NCI-H345 (cell line): ENCODE measurements at regions not wholly inside any gene's neighbourhood (a gene's known extent, or its start where the extent isn't known, plus 50 kb on each side); places are given as distances from the start of the nearest gene placed in this dataset.
"Not testable (repeated sequence)": the region's sequence is repeated elsewhere in the genome, so short reads cannot be mapped to it uniquely, and the experiment has no call there.

ENCODE experiments used
- DNase-seq: peaks from one replicate; lab custom pipeline; 2025; lab: John Stamatoyannopoulos, UW

- DNase-seq, result no peak
Observed at GRCh38 chr4:184281231-184282139, 63.8 kb upstream of the ENPP6 start.

DNA sequence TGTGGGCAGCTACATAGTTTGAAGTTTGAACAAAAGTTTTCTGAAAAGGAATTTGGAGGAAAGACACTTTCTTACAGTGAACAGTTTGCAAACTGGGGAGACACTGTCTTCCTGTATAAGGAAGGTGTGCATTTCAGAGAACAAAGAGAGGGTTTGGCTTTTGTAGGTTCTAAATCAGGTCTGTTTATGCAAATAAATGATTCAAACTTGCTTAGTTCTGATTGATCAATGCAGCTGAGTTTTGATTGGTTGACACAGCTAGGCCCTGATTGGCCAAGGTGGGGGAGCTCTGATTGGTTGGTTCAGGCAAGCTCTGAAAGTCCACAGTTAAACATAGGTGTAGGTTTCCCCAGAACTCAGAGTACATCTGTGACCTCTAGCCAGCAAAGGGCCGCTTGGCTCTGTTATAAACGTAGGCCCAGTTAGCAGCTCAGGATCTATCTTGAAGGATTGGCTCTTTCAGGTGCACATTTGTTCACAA lies 63.0 kb upstream of the ENPP6 start:
- DNase-seq, result no peak

GRCh38 chr4:184280137-184280536 lies 62.5 kb upstream of the ENPP6 start:
- DNase-seq, result no peak

- DNase-seq, result no peak
Observed at GRCh38 chr4:184279496-184280061, 61.9 kb upstream of the ENPP6 start.

GRCh38 chr4:184277769-184278168 lies 60.1 kb upstream of the ENPP6 start:
- DNase-seq, result not testable (repeated sequence)

- not testable (repeated sequence) for DNase-seq
Observed at GRCh38 chr4:184277010-184277409, 59.3 kb upstream of the ENPP6 start.

DNA sequence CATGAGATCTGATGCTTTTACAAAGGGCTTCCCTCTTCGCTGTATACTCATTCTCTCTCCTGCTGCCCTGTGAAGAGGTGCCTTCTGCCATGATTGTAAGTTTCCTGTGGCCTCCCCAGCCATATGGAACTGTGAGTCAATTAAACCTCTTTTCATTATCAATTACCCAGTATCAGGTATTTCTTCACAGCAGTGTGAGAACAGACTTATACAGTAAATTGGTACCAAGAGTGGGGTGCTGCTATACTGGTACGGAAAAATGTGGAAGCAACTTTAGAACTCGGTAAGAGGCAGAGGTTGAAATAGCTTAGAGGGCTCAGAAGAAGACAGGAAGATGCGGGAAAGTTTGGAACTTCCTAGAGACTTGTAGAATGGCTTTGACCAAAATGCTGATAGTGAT lies 58.7 kb upstream of the ENPP6 start:
- not testable (repeated sequence) for DNase-seq

GRCh38 chr4:184275766-184276165 lies 58.1 kb upstream of the ENPP6 start:
- no peak for DNase-seq

DNA sequence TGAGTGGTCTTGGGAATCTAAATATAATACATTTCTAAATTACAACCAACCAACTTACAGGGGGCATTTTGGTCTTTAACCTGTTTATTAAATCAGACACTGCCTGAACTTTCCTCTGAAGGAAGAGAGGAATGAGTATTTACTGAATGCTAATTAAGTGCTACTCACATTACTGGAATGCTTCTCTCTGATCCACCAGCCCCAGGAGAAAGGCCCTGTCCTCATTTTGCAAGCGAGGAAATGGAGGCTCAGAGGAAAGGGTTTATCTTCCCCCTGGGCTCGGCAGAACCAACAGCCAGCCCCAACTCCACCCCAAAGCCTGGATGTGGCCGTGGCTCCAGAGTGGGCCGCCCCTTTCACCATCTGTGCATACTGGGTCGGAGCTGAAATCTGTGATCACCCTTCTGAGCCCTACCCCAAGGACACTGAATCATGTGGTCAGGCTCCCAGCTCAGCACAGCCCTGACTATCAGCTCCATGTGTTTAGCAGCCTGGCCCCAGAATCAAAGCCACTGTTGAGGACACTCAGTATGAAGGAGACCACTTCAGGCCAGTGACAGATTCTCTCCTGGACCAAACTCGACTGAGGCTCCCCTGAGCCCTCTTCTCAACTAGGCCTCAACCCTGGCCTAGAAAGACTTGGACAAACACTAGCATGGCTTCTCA lies 56.7 kb upstream of the ENPP6 start:
- DNase-seq, result no peak

GRCh38 chr4:184273166-184274147 lies 55.8 kb upstream of the ENPP6 start:
- DNase-seq, result no peak

- DNase-seq, result no peak
Observed at GRCh38 chr4:184270808-184271413, 53.2 kb upstream of the ENPP6 start.

DNA sequence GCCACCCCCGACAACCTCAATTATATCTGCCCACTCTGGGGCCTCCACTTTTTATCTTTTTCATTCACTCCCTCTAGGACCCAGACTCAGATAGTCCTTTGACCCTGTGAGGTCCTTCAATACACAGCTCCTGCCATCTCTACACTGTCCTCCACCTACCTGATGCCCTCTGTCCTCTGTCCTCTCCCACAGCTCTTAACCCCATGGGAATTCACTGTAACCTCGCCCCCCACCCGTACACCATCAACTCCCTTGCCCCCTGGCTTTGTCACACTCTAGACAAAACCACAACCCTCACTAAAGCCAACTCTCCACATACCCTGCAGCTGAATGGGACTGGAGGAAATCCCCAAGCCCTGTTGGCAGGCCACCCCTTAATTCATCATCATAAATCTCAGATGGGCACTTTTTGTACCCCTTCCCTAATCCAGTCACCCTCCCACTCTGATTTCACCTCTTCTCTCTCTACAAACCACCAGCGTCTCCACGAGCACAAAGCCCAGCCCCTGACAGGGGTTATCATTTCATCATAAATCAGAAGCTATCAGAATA lies 52.3 kb upstream of the ENPP6 start:
- no peak for DNase-seq

GRCh38 chr4:184268584-184269160 lies 51.0 kb upstream of the ENPP6 start:
- DNase-seq, result no peak

DNA sequence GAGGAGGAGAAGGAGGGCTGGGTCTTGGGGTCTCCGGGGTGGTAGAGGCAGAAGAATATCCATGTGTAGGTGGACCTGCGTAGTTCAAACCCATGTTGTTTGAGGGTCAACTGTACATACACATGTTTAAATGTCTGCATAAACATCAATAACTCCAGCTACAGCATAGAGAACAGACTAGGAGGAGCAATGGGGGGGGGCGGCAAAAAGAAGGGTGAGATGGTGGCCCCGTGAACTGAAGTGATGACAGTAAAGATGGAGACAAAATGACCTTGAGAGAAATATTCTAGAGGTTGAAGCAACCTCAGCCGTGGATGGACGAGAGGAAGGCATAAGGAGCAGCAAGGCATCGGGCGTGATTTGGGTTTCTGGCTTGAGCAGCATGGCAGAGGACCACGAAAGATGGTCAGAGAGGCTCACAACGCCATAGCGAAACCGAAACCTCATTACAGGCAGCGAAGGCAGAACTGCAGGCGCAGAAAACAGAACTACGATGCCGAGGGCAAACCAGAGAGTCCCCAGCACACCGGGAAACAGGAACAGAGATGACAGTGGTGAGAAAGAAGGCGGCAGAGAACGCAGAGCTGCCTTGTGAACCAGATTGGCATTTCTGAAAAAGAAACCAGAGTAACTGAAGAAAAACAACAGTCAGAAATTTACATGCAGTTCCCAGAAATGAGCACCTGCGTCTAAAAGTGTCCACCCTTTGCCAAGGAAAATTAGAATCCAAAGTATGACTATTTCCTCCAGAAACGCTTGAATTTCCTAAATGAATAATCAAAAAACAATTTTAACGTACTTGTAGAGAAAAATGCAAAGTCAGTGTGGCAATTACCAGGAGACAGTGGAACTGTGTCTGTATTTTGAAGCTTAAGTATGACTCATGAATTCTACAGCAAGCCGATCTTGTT lies 50.3 kb upstream of the ENPP6 start:
- DNase-seq, result no peak
